OCI-LY3 (cell line): ENCODE measurements at regions not wholly inside any gene's neighbourhood (a gene's known extent, or its start where the extent isn't known, plus 50 kb on each side); places are given as distances from the start of the nearest gene placed in this dataset.
"Not testable (repeated sequence)": the region's sequence is repeated elsewhere in the genome, so short reads cannot be mapped to it uniquely, and the experiment has no call there.

Source experiments
- H2AFZ ChIP-seq: fragments of 200-600, 300-600 bp; shearing (Covaris generic); 2 replicates; pipeline ENCODE4 v1.6.0; 2014; ENCODE audit warnings: antibody characterized with exemption, low read depth, low read length
- H3K27ac ChIP-seq: fragments of 200-600, 300-600 bp; sonication (generic); 2 replicates; pipeline ENCODE4 v1.5.1; 2014; ENCODE audit warnings: mild to moderate bottlenecking, low read length, moderate library complexity, mixed read lengths
- H3K27me3 ChIP-seq: fragments of 200-600, 300-600 bp; sonication (generic); 2 replicates; pipeline ENCODE4 v1.6.1; 2014; ENCODE audit warnings: low read depth, low read length, mixed read lengths
- H3K36me3 ChIP-seq: fragments of 200-600, 300-600 bp; sonication (generic); replicated peaks from 2 replicates; pipeline ENCODE3; 2014; ENCODE audit warnings: low read depth, low read length, mixed read lengths
- H3K4me1 ChIP-seq: fragments of 300-600, 200-600 bp; sonication (generic); 2 replicates; pipeline ENCODE4 v1.6.1; 2014; ENCODE audit warnings: low read length, mixed read lengths
- H3K4me2 ChIP-seq: fragments of 200-600, 300-600 bp; sonication (generic); 2 replicates; pipeline ENCODE4 v1.6.1; 2014; ENCODE audit warnings: low read length, mixed read lengths
- H3K4me3 ChIP-seq: fragments of 300-600, 200-600 bp; sonication (generic); 2 replicates; pipeline ENCODE4 v1.5.1; 2014; ENCODE audit warnings: antibody characterized with exemption, mild to moderate bottlenecking, low read length, moderate library complexity
- H3K79me2 ChIP-seq: fragments of 300-600, 200-600 bp; shearing (Covaris generic); 2 replicates; pipeline ENCODE4 v1.6.1; 2014; ENCODE audit warnings: mild to moderate bottlenecking, low read length, mixed read lengths
- H3K9ac ChIP-seq: fragments of 300-600, 200-600 bp; shearing (Covaris generic); 2 replicates; pipeline ENCODE4 v1.6.0; 2014; ENCODE audit warnings: mild to moderate bottlenecking, low read length, moderate library complexity
- H3K9me3 ChIP-seq: fragments of 200-600, 300-600 bp; shearing (Covaris generic); 2 replicates; pipeline ENCODE4 v1.6.1; 2014; ENCODE audit warnings: low read length, mixed read lengths; ENCODE audit not compliant: insufficient read depth
- H4K20me1 ChIP-seq: fragments of 200-600, 300-600 bp; sonication (generic); 2 replicates; pipeline ENCODE4 v1.6.1; 2016; ENCODE audit warnings: low read length, mixed read lengths; ENCODE audit not compliant: insufficient read depth
- CTCF ChIP-seq: fragments of 200-600, 300-600 bp; sonication (generic); IDR thresholded peaks from 2 replicates; pipeline ENCODE4 v1.5.1; 2014; ENCODE audit warnings: antibody characterized with exemption, low read length, low read depth
- EZH2phosphoT487 ChIP-seq: fragments of 200-600 bp; shearing (Covaris generic); IDR thresholded peaks from 2 replicates; pipeline ENCODE4 v1.6.1; 2018; ENCODE audit warnings: antibody characterized with exemption, mixed run types, low read depth

DNA sequence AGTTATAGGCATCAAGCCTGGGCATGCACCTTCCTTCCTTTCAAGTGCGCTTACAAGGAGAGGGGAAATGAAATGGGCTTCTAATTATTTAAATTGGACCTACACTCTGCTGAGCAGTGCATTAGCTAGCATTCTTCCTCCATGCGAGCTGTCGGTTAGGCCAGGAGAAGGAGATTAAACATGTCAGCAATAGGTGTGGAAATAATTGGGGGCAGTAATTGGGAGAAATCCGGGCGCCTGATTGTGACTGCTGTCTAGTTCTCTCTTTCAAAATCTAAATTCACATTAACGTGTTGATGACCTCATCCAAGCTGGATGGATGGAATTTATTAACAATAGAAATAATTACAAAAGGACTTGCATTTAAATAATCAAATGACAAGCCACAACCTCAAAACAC lies 86.2 kb upstream of the SEL1L start:
- no peaks in the 10 kb centered on the region for H3K79me2 ChIP-seq

DNA sequence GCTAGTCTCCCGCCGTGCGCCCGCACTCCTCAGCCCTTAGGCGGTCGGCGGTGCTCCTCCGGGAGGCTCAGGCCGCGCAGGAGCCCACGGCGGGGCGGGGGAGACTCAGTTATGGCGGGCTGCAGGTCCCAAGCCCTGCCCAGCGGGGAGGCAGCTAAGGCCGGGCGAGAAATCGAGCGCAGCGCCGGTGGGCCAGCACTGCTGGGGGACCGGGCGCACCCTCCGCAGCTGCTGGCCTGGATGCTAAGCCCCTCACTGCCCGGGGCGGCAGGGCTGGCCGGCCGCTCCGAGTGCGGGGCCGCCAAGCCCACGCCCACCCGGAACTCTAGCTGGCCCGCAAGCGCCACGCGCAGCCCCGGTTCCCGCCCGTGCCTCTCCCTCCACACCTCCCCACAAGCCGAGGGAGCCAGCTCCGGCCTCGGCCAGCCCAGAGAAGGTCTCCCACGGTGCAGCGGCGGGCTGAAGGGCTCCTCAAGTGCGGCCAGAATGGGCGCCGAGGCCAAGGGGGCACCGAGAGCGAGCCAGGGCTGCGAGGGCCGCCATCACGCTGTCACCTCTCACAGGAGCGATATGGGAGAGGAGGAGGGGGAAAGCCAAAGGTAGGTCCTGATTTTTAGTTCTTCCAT lies 90.2 kb upstream of the SEL1L start:
- not testable (repeated sequence) for H3K27me3 ChIP-seq, H3K9ac ChIP-seq, H3K36me3 ChIP-seq, H4K20me1 ChIP-seq, H3K9me3 ChIP-seq, H3K4me1 ChIP-seq, H3K79me2 ChIP-seq, H3K4me3 ChIP-seq, H3K4me2 ChIP-seq, H2AFZ ChIP-seq, H3K27ac ChIP-seq

More for the DNA sequence above, 86.2 kb upstream of the SEL1L start:
- Histone ChIP-seq H3K27ac (no peak overlapping the region), H2AFZ (no peak overlapping the region), H3K27me3 (no peaks in the 10 kb centered on the region), H3K36me3 (no peaks in the 10 kb centered on the region), H3K9me3 (no peaks in the 10 kb centered on the region), H3K4me2 (no peak overlapping the region), H3K9ac (no peak overlapping the region), H3K4me1 (peaks cover 3% of the 10 kb centered on the region), H3K4me3 (no peak overlapping the region), H4K20me1 (no peaks in the 10 kb centered on the region)
- TF ChIP-seq CTCF (no peak), EZH2phosphoT487 (no peak)

- Histone ChIP-seq H2AFZ (peak overlapping the region; percentile 84), H3K36me3 (no peaks in the 10 kb centered on the region), H3K9me3 (no peaks in the 10 kb centered on the region), H3K4me2 (peak overlapping the region; percentile 42), H3K4me1 (peaks cover 8% of the 10 kb centered on the region), H4K20me1 (no peaks in the 10 kb centered on the region), H3K9ac (peak overlapping the region; percentile 30), H3K4me3 (no peak overlapping the region; the same call in 1 of the 2 replicates), H3K27ac (no peak overlapping the region), H3K27me3 (0 out of 2 replicates have a peak, but pooled peaks cover 6% of the 10 kb centered on the region), H3K79me2 (no peaks in the 10 kb centered on the region)
- peak; percentile 76 for TF ChIP-seq CTCF
- TF ChIP-seq EZH2phosphoT487 = no peak
Measured at GRCh38 chr14:81625343-81625742, 91.7 kb upstream of the SEL1L start.

DNA sequence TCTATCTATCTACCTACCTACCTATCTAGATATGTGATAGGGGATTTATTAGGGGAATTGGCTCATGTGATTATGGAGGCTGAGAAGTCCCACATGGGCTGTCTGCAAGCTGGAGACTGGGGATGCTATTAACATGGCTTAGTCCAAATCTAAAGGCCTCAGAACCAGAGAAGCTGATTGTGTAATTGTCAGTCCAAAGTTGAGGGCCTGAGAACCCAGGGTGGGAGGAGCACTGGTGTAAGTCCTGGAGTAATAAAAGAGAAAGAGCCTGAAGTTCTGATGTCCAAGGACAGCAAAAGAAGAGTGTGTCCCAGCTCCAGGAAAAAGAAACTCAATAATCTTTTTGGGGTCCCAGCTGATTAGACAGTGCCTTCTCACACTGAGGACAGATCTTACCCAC lies 98.5 kb upstream of the SEL1L start:
- Histone ChIP-seq H4K20me1 (no peaks in the 10 kb centered on the region), H3K4me3 (no peak overlapping the region), H3K4me1 (no peaks in the 10 kb centered on the region), H3K79me2 (no peaks in the 10 kb centered on the region), H2AFZ (no peak overlapping the region), H3K36me3 (no peaks in the 10 kb centered on the region), H3K9me3 (no peaks in the 10 kb centered on the region), H3K9ac (no peak overlapping the region), H3K27me3 (no peaks in the 10 kb centered on the region), H3K27ac (no peak overlapping the region), H3K4me2 (no peak overlapping the region)
- TF ChIP-seq CTCF (no peak), EZH2phosphoT487 (no peak)

DNA sequence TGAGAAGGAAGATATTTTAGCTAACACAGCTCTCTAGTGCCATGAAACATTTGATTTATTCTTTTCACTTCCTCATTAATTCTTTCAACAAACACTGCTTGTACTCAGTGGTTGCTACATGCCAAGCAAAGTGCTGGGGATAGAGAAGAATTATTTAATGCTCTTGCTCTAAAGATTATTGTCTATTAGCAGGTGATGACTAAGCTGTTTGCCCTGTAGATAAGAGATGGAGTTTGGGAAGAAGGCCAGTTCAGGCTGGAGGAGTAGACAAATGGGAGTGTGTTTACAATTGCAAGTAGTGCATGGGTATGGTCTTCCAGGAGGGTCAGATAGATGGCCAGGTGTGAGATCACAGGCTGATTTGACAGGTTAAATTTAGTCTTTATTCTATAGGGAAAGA lies 99.8 kb upstream of the SEL1L start:
- H3K27me3 ChIP-seq = no peaks in the 10 kb centered on the region
- H3K4me2 ChIP-seq = no peak overlapping the region
- no peaks in the 10 kb centered on the region for H3K9me3 ChIP-seq
- no peak overlapping the region for H3K9ac ChIP-seq
- TF ChIP-seq CTCF (no peak), EZH2phosphoT487 (no peak)
- no peak overlapping the region for H3K4me3 ChIP-seq
- H3K4me1 ChIP-seq = no peaks in the 10 kb centered on the region
- no peak overlapping the region for H3K27ac ChIP-seq
- no peaks in the 10 kb centered on the region for H3K36me3 ChIP-seq
- no peaks in the 10 kb centered on the region for H4K20me1 ChIP-seq
- no peak overlapping the region for H2AFZ ChIP-seq
- no peaks in the 10 kb centered on the region for H3K79me2 ChIP-seq
